NCI-H2196 (cell line): ENCODE measurements at regions not wholly inside any gene's neighbourhood (a gene's known extent, or its start where the extent isn't known, plus 50 kb on each side); places are given as distances from the start of the nearest gene placed in this dataset.
"Not testable (repeated sequence)": the region's sequence is repeated elsewhere in the genome, so short reads cannot be mapped to it uniquely, and the experiment has no call there.

Experiments used
- DNase-seq: peaks from one replicate; lab custom pipeline; 2025; ENCODE audit not compliant: unreplicated experiment; lab: John Stamatoyannopoulos, UW

DNA sequence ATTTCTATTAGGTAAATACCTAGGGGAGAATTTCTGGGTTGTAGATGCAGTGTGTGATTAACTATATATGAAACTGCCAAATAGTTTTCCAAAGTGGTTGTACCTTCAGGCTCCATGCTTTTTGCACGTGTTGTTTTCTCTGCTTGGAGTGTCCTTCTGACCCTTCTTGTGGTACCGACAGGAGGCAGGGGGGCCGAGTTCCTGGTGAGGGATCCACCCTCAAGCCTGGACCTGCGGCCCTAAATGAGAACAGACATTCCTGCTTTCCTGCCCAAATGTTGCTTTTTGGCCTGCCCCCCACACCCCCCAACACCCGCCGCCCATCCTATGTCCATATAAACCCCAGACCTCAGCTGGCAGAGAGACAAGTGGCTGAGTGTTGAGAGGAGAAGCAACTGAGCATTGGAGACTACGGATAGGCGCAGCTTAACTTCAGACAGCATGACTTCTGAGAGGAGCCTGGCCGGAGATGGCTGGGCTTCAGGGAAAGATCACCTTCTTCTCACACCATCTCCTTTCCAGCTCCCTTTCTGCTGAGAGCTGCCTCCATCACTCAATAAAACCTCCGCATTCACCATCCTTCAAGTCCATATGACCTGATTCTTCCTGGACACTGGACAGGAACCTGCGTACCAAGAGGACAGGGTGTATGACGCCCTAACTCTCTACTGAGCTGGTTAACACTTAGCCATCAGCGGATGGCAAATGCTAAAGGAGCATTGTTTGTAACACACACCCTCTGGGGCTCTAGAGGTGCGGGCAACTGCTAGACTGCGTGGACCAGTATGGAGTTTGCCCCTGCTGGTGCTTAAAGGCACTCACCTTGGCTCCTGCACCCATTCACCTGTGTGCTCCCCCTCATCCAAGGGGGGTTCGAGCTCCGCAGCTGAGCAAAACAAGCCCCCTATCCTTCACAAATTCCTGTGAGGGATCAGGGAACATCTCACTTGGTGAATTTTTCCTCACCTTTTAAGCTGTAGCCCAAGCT lies 194.7 kb upstream of the FBXO33 start:
- DNase-seq, result no peak

DNA sequence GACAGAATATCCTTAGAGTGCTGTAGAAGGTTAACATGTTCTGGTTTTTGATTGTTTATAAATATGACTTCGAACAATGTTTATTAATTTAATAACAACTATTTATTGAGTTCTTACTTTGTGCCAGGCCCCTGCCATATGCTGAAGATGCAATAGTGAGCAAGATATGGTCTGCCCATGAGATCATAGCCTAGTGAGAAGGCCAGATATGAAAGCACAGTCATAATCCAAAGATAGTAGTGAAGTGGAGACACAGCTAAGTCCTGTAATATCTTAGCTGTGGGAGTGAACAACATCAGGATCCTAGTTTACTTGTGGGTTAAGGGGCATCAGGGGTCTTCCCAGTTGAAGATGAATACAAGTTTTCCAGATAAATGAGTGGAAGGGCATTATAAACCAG lies 189.4 kb upstream of the FBXO33 start:
- DNase-seq, result no peak

- no peak for DNase-seq
Measured at GRCh38 chr14:39621223-39621622, 189.0 kb upstream of the FBXO33 start.

DNA sequence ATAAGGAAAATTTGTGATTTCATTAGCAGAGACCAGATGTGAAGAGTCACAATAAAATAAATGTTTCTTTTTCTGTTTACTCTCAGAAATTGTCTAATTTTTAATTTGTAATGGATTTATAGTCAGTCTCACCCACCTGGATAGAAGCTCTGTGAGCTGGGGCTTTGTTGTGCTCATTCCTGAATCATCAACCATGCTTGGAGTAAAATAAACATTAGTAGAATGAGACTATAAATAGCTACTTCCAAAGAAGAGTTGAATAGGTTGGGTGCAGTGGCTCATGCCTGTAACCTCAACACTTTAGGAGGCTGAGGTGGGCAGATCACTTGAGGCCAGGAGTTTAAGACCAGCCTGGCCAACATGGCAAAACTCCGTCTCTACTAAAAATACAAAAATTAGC lies 185.3 kb upstream of the FBXO33 start:
- no peak for DNase-seq

- no peak for DNase-seq
Measured at GRCh38 chr14:39615352-39615751, 183.1 kb upstream of the FBXO33 start.

- no peak for DNase-seq
Measured at GRCh38 chr14:39614297-39614923, 182.2 kb upstream of the FBXO33 start.

GRCh38 chr14:39609119-39609518 lies 176.9 kb upstream of the FBXO33 start:
- DNase-seq, result no peak

- DNase-seq, result no peak
Measured at GRCh38 chr14:39607978-39608377, 175.7 kb upstream of the FBXO33 start.

DNA sequence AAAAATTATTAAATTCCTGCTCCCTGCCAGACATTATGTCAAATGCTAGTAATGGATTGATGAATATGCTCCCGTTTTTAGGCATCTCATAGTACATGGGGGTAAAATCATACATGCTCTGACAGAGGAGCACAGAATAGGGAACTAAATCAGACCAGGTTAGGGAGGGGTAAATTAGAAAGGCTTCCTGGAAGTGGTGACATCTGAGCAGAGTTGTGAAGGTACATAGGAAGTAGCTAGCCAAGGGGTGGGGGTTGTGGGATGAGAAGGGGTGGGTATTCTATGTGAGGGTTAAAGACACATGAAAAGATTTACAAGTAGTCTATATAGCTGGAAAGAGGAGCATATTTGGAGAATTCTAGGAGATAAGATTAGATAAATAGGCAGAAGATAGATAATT lies 171.7 kb upstream of the FBXO33 start:
- DNase-seq, result no peak

DNA sequence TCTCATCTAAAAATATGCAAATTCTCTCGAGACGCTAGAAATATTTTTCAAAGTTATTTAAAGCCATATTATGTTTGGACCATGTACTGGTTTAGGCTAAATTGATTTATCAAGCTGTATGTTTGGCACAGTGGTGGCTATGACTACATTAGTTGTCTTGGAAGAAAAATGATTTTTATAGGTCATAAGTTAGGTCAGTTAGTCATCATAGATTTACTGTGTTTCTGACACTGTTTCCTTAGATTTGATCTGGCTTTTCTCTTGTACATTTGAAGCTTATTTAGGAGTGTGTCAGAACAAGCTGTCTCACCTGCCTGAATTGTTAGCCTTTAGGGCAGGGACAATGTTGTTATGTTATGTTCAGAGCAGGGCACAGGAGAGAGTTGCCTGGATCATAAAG lies 161.1 kb upstream of the FBXO33 start:
- DNase-seq, result no peak

GRCh38 chr14:39592116-39592789 lies 160.0 kb upstream of the FBXO33 start:
- no peak for DNase-seq

- not testable (repeated sequence) for DNase-seq
Measured at GRCh38 chr14:39589882-39590281, 157.6 kb upstream of the FBXO33 start.

DNA sequence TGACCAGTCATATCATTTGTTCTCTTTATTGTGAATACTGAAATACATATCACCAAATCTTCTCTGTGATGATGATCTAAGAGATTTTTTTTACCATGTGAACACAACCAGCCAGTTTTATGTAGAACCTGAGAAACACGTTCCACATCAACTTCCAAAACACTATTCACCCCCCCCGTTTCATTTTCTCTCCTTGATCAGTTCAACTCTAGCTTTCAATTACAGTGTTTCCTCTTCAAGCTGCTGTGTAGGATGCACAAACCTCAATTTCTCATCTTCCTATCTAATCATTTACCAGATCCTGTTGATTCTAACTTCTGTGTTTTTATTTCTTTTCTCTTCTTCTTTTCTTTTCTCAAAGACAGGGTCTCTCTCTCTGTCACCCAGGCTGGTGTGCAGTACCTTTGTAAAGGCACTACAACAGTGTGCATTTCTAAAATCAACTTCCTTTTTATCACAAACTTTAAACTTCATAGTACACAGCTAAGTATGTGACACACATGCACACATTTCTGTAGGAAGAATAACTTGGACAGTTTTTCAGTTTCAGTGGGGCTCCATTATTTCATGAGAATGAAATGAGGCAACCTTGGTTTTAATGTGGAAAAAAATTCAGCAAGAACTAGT lies 149.9 kb upstream of the FBXO33 start:
- DNase-seq, result no peak

DNA sequence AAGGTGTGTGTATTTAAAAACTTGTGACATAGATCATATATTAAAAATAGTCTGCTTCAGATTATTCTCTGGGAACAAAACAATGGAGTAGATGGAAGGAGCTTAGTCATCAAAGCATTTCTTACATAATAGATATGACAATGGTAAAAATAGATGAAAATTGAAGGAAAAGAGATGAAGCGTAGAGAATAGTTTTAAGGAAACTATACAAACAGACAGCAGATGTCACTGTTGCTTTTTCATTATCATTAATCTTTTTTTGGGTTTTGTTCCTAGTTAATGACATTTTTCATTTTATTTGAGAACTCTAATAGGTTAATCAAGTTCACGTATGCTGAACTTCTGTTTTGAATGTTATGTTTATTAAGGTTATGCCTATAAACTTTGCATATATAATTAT lies 149.2 kb upstream of the FBXO33 start:
- no peak for DNase-seq

GRCh38 chr14:39580696-39581095 lies 148.5 kb upstream of the FBXO33 start:
- DNase-seq, result no peak

DNA sequence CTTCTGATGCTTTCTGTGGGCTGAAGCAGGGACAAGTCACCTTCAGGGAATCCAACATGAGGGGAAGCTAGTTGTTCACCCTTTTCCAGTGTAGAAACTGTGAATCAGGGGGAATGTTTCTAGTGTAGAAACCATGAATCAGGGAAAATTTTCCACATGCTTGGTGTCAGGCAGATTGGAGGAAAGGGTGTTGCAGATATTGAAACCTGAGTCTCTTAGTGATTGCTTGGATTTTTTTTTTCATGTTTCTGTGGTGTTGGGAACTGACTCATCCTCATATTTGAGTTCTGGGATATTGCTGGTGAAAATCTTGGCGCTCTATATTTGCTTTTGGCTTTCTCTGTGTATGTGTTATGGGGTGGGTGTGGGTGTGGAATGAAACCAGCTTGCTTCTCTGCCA lies 144.5 kb upstream of the FBXO33 start:
- no peak for DNase-seq

GRCh38 chr14:39576258-39576657 lies 144.0 kb upstream of the FBXO33 start:
- no peak for DNase-seq

DNA sequence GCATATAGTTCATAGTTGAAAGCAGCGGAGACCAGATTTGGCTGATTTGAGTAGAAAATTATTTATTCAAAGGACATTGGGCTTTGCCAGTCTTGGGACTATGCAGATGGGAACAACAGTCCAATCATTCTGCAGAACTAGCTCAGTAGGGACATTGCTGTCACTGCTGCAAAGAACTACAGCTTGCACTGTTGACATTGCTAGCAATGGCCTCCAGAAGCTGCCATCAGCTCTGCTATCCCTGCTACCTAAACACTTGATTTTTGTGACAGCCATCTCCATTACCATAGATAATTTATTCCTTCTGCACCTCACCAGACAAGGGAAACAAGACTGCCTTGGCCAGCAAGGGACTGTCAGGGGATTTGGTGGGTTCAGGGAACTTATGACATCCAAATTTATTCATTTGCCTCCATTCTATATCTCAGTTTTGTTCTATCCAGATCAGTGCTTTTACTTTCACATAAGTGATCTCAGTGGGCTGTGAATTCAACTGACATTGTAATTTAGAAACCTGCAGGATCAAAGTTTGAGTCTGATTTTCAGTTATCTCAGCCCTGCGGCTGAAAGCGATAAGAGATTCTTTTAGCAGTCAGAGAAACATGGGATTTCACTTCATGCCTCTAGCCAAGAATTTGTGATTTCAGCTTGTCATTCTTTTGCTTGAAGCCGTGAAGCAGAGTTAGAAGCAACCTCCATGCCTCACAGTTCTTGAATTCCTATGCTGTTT lies 136.7 kb upstream of the FBXO33 start:
- DNase-seq, result no peak

GRCh38 chr14:39566795-39567194 lies 134.6 kb upstream of the FBXO33 start:
- no peak for DNase-seq

DNA sequence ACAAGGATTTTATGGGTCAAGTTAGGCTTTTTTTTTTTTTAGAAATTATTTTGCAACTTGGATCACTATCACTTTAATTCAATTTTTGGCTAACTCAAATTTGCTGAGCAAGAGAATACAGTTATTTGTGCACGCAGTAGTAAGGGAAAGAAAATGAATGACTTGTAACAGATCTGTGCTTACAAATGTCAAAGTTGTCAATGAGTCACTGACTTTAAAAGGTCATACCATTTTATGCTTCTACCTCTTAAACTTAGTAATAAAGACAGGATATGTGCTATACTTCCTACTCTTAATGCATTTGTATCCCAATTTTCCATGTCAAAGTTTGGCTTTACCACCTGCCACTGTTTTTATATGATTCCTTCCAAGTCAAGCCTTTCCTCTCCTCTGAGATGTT lies 131.1 kb upstream of the FBXO33 start:
- DNase-seq, result no peak

DNA sequence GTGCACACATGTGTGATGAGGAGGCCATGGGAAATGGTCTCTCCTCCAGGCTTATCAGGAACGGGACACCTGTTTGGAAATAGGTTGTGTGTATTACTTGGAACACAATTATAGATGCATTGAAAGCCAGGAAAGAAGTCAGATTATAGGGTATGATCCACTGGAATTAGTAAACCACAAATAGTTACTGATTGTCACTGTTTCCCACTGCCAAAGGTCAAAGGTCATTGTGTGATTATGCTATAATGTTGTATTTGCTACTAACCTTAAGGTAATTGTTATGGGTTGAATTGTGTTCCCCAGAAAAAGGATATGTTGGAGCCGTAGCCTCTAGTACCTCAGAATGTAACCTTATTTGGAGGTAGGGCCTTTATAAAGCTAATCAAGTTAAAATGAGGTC lies 129.9 kb upstream of the FBXO33 start:
- no peak for DNase-seq
